ENCODE measurements at regions not wholly inside any gene's neighbourhood (a gene's known extent, or its start where the extent isn't known, plus 50 kb on each side); places are given as distances from the start of the nearest gene placed in this dataset.
"Not testable (repeated sequence)": the region's sequence is repeated elsewhere in the genome, so short reads cannot be mapped to it uniquely, and the experiment has no call there.

GRCh38 chrX:3842822-3843521 is 129.5 kb upstream of the PRKX start:
- TF ChIP-seq, protein P1, sequence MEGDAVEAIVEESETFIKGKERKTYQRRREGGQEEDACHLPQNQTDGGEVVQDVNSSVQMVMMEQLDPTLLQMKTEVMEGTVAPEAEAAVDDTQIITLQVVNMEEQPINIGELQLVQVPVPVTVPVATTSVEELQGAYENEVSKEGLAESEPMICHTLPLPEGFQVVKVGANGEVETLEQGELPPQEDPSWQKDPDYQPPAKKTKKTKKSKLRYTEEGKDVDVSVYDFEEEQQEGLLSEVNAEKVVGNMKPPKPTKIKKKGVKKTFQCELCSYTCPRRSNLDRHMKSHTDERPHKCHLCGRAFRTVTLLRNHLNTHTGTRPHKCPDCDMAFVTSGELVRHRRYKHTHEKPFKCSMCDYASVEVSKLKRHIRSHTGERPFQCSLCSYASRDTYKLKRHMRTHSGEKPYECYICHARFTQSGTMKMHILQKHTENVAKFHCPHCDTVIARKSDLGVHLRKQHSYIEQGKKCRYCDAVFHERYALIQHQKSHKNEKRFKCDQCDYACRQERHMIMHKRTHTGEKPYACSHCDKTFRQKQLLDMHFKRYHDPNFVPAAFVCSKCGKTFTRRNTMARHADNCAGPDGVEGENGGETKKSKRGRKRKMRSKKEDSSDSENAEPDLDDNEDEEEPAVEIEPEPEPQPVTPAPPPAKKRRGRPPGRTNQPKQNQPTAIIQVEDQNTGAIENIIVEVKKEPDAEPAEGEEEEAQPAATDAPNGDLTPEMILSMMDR (IDR thresholded peaks at IDR 0.05; ENCODE audit: low read length): not testable (repeated sequence)
- not testable (repeated sequence) for TF ChIP-seq EZH2 (IDR thresholded peaks at IDR 0.05; ENCODE audit: borderline replicate concordance, low read length)

Data from OCI-LY1 (cell line).